Right lobe of liver (tissue), 4 donors: ENCODE measurements at regions not wholly inside any gene's neighbourhood (a gene's known extent, or its start where the extent isn't known, plus 50 kb on each side); places are given as distances from the start of the nearest gene placed in this dataset.

Source experiments
- CTCF ChIP-seq, 4 donors: fragments of 200-600 bp in 3 of 4; fragments of 450-650 bp in 1 of 4; IDR thresholded peaks; one replicate each; pipeline versions ENCODE4 v1.5.1 to v1.8.0; 2016 to 2022; ENCODE audit warnings: antibody characterized with exemption in 4 of 4, mild to moderate bottlenecking in 2 of 4
- POLR2A ChIP-seq: fragments of 450-650 bp; IDR thresholded peaks from one replicate; pipeline ENCODE4 v1.6.1; 2017; ENCODE audit warnings: antibody characterized with exemption, mild to moderate bottlenecking
- donor health status: DM: no; HTN: no; CAD: no.
- donor health status: DM: no; HTN: no; CAD: no.
- donor health status: DM: no; HTN: yes; CAD: no.

- TF ChIP-seq CTCF (IDR thresholded peaks at IDR 0.05) = no peak
- no peak for TF ChIP-seq POLR2A
Measured at GRCh38 chr15:87649175-87649574, 607.4 kb downstream of the NTRK3 start.
